GM18508 (cell line): ENCODE measurements at regions not wholly inside any gene's neighbourhood (a gene's known extent, or its start where the extent isn't known, plus 50 kb on each side); places are given as distances from the start of the nearest gene placed in this dataset.
A peak's percentile ranks its signal among the peaks of the same experiment; 100 is the strongest.

Source experiments
- ATAC-seq: cut with Tn5 transposase; IDR thresholded peaks from one replicate; pipeline ENCODE4 v1.9.1; 2021; ENCODE audit warnings: moderate number of reproducible peaks; ENCODE audit not compliant: insufficient read depth, unreplicated experiment

DNA sequence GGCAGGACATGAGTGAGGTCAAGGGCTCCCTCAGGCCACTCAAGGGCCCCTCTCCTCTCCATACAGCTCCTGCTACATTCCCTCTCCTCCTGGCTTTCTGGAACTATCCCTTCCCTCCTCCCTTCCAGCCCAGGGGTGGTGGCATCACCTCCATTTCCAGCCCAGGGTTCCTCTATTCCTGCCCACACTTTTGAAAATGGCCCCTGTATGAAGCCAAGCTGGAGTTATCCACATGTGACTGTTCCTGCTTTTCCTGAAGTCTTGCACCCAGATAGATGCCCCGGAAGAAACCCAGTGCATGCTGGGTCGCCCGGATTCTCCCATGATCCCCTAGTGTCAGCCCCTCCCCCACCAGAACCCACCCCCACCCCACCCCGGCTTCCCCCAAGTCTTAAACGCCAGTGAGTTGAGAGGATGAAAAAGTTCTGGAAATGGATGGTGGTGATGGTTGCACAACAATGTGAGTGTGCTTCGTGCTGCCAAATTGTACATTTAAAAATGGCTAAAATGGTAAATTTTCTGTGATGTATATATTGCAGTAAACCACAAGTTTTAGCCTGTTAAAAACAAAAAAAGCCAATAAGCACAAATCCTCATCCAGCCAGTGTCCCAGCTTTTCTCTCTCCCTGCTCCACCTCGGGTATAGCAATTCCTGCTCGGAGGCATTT is 136.9 kb downstream of the SCARB1 start:
- ATAC-seq: no peak

- no peak for ATAC-seq
Observed at GRCh38 chr12:124725597-124726237, 137.9 kb downstream of the SCARB1 start.

GRCh38 chr12:124725099-124725498 is 138.6 kb downstream of the SCARB1 start:
- no peak for ATAC-seq

DNA sequence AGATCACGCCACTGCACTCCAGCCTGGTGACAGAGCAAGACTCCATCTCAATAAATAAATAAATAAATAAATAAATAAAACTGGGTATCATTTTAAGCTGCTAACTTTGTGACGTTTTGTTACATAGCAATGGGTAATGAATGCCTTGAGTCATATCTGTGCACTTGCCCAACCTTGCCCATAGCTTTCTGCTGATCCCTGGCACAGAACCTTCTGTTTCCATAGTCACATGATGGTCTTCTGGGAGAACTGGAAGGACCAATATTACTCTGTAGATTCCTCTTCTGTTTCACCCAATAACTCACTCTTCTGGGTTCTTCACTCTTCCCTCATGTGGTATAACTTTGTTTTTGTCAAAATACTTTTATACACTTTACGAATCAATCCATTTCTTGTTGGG is 140.8 kb downstream of the SCARB1 start:
- ATAC-seq: no peak

- no peak for ATAC-seq
Observed at GRCh38 chr12:124721501-124722162, 142.0 kb downstream of the SCARB1 start.

DNA sequence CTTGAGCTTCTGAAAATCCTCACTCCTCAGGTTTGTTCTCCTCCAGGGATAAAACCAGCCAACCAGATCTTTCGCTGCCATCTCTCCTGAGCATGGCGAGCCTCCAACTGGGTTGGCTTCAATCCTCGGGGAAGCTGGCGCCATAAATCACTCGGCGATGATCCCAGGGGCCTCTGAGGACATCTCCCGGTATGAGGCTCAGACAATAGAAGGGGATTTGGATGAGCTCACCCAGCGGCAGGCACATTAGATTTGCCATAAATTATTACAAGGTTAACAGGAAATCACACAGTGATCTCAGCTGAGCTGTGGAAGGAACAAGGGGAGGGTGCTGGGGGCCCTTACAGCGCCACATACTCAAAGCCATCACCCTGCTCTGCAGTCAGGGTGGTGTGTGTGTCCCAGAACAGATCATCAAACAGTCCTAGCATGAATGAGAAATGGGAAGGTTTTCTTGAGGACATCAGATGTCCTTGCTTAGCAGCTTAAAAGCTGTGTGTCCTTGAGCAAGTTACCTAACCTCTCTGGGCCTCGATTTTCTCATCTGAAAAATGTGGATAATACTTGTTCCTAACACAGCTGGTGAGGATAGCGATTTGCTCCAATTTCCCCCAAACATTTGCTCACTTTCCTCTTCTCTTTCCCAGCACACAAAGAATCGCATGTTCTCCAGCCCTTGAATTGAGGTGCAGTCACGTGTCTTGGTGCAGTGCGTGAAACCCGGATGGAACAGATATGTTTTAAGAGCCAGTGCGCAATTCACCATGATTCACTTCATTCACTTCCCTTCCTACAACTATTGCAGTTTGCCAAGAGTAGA is 142.8 kb downstream of the SCARB1 start:
- ATAC-seq: no peak

GRCh38 chr12:124720004-124720680 is 143.5 kb downstream of the SCARB1 start:
- no peak for ATAC-seq

DNA sequence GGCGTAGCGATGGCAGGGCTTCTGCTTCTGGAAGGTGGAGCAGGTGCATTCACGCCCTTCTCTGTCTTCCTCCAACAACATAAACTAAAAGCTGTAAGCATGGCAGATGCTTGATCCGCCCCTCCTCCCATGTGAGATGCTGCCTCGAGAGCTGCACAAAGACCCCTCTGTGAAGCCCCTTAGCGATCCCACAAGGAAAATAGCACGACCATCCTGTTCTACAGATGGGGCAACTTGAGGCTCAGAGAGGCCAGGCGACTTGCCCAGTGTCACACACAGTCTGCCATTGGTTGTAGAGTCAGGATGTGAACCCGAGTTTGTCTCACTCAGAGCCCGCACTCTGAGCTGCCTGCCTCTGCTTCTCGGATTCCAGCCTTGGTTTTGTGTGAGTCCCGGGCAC is 144.4 kb downstream of the SCARB1 start:
- no peak for ATAC-seq

- no peak for ATAC-seq
Observed at GRCh38 chr12:124718458-124718857, 145.2 kb downstream of the SCARB1 start.

DNA sequence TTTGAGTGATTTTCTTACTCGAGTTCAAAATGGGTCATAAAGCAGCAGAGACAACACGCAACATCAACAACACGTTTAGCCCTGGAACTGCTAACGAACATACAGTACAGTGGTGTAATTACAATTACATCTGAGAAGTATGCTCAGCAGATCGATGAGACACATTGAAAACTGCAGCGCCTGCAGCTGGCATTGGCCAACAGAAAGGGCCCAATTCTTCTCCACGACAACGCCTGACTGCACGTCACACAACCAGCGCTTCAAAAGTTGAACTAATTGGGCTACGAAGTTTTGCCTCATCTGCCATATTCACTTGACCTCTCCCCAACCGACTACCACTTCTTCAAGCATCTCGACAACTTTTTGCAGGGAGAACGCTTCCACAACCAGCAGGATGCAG is 145.6 kb downstream of the SCARB1 start:
- ATAC-seq: no peak

DNA sequence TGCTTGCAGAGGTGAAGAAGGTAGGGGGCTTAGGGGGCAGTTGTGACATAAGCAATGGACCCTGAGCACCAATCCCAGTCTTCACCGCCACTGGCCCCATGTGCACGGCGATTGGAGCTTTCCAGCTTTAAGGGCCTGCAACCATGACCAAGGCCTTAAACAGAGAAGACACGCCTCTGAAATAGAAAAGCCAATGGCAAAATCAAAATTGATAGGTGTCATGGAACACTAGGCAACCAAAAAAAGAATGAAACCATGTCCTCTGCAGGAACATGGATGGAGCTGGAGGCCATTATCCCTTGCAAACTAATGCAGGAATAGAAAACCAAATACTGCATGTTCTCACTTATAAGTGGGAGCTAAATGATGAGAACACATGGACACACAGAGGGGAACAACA is 146.3 kb downstream of the SCARB1 start:
- no peak for ATAC-seq

GRCh38 chr12:124716208-124717130 is 147.2 kb downstream of the SCARB1 start:
- no peak for ATAC-seq

GRCh38 chr12:124715121-124715990 is 147.9 kb upstream of the NCOR2 start:
- ATAC-seq: no peak

GRCh38 chr12:124713436-124714082 is 146.1 kb upstream of the NCOR2 start:
- ATAC-seq: peak; percentile 44

DNA sequence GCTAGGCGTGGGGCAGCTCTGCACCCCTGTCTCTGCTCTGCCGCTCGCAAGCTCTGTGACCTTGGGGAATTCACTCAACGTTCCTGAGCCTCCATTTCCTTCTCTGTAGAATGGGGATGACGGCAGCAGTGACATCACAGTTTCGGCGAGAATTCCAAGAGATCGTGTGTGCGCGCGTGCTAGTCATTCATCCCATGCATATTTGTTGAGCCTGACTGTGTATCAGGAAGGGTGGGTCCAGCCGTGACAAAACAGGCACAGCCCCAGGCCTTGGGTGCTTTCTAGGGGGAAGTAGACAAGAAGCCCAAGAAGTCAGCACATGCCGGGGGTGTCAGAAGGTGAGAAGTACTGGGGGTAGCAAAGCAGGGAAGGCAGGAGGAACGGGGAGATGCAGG is 145.6 kb upstream of the NCOR2 start:
- ATAC-seq: no peak

- ATAC-seq: no peak
Observed at GRCh38 chr12:124711344-124711743, 143.9 kb upstream of the NCOR2 start.

GRCh38 chr12:124709722-124710687 is 142.6 kb upstream of the NCOR2 start:
- ATAC-seq: no peak
